ENCODE measurements at regions not wholly inside any gene's neighbourhood (a gene's known extent, or its start where the extent isn't known, plus 50 kb on each side); places are given as distances from the start of the nearest gene placed in this dataset.

GRCh38 chr4:117489107-117489506 is 403.7 kb upstream of the TRAM1L1 start:
- TF ChIP-seq ARNT (IDR thresholded peaks at IDR 0.05) (no peak), TARDBP (IDR thresholded peaks at IDR 0.05) (no peak), BHLHE40 (IDR thresholded peaks at IDR 0.05; ENCODE audit: borderline replicate concordance) (no peak), FOXA1 (IDR thresholded peaks at IDR 0.05) (no peak), FOXM1 (IDR thresholded peaks at IDR 0.05; ENCODE audit: borderline replicate concordance) (no peak), SP1 (IDR thresholded peaks at IDR 0.05) (no peak), FOXK2 (IDR thresholded peaks at IDR 0.05) (no peak)

Measured in HEK293T (cell line).